WTC11 (cell line): ENCODE measurements at regions not wholly inside any gene's neighbourhood (a gene's known extent, or its start where the extent isn't known, plus 50 kb on each side); places are given as distances from the start of the nearest gene placed in this dataset.

Source experiments
- ATAC-seq: fragments of 200-7000 bp; cut with Tn5 transposase; 2 replicates; pipeline ENCODE4 v1.10.0; 2021; ENCODE audit warnings: mild to moderate bottlenecking, moderate library complexity
- CTCF ChIA-PET: fragments of 300-600 bp; sonication (Branson Sonifier 250); formaldehyde crosslinking; loops from one replicate; lab custom pipeline; 2021; ENCODE audit warnings: antibody characterized with exemption; lab: Charles Lee
- POLR2A ChIA-PET: fragments of 350-600 bp; sonication (Branson Sonifier 250); formaldehyde crosslinking; loops from one replicate; lab custom pipeline; 2021; ENCODE audit warnings: antibody characterized with exemption; lab: Charles Lee
- DNase-seq: peaks from one replicate; pipeline ENCODE4 v3.0.0; 2021; ENCODE audit warnings: low spot score
- H3K27ac Mint-ChIP-seq: 2 replicates; pipeline ENCODE4 v1.8.0; 2021; ENCODE audit warnings: mixed read lengths
- H3K27me3 Mint-ChIP-seq: 2 replicates; pipeline ENCODE4 v1.8.0; 2021; ENCODE audit warnings: low read depth, mild to moderate bottlenecking, moderate library complexity, mixed read lengths
- H3K36me3 Mint-ChIP-seq: 2 replicates; pipeline ENCODE4 v1.8.0; 2021; ENCODE audit warnings: mixed read lengths
- H3K4me1 Mint-ChIP-seq: 2 replicates; pipeline ENCODE4 v1.8.0; 2022; ENCODE audit warnings: mixed read lengths
- H3K4me3 Mint-ChIP-seq: 2 replicates; pipeline ENCODE4 v1.8.0; 2021; ENCODE audit warnings: mild to moderate bottlenecking, moderate library complexity, mixed read lengths
- H3K9me3 Mint-ChIP-seq: 2 replicates; pipeline ENCODE4 v1.8.0; 2021; ENCODE audit warnings: mixed read lengths
- CTCF ChIP-seq: fragments of 200-600 bp; IDR thresholded peaks from 2 replicates; pipeline ENCODE4 v1.8.0; 2022; ENCODE audit warnings: antibody characterized with exemption
- ESRRA ChIP-seq: sonication (generic); formaldehyde crosslinking; IDR thresholded peaks from 2 replicates; pipeline ENCODE4 v1.8.1; 2022; ENCODE audit warnings: mild to moderate bottlenecking, missing genetic modification reagents, borderline replicate concordance
- GTF2I ChIP-seq: fragments of 250-450 bp; sonication (Bioruptor Pico); conservative IDR thresholded peaks from 2 replicates; pipeline ENCODE4 v1.4.0; 2021; ENCODE audit warnings: mild to moderate bottlenecking
- NFATC4 ChIP-seq: fragments of 250-450 bp; sonication (Bioruptor Pico); IDR thresholded peaks from 2 replicates; pipeline ENCODE4 v1.9.0; 2021; ENCODE audit warnings: mild to moderate bottlenecking
- NR1H2 ChIP-seq: sonication (generic); formaldehyde crosslinking; IDR thresholded peaks from 2 replicates; pipeline ENCODE4 v1.9.0; 2021; ENCODE audit warnings: mild to moderate bottlenecking, moderate library complexity, missing genetic modification reagents
- RORB ChIP-seq: fragments of 250-450 bp; sonication (Bioruptor Pico); IDR thresholded peaks from 2 replicates; pipeline ENCODE4 v1.9.0; 2021; ENCODE audit warnings: mild to moderate bottlenecking
- SP1 ChIP-seq: sonication (generic); formaldehyde crosslinking; conservative IDR thresholded peaks from 2 replicates; pipeline ENCODE4 v1.8.1; 2022; ENCODE audit warnings: missing genetic modification reagents
- TEAD1 ChIP-seq: sonication (generic); formaldehyde crosslinking; IDR thresholded peaks from 2 replicates; pipeline ENCODE4 v1.8.0; 2022; ENCODE audit warnings: mild to moderate bottlenecking, missing genetic modification reagents
- TEAD4 ChIP-seq: sonication (generic); formaldehyde crosslinking; IDR thresholded peaks from 2 replicates; pipeline ENCODE4 v1.8.0; 2022; ENCODE audit warnings: mild to moderate bottlenecking, missing genetic modification reagents
- ZBTB43 ChIP-seq: sonication (generic); formaldehyde crosslinking; IDR thresholded peaks from 2 replicates; pipeline ENCODE4 v1.8.1; 2023; ENCODE audit warnings: mild to moderate bottlenecking, missing genetic modification reagents
- ZNF263 ChIP-seq: sonication (generic); formaldehyde crosslinking; IDR thresholded peaks from 2 replicates; pipeline ENCODE4 v1.8.1; 2022; ENCODE audit warnings: low read depth, mild to moderate bottlenecking, moderate library complexity, missing genetic modification reagents
- TF ChIP-seq, protein P1 (sequence below): sonication (generic); formaldehyde crosslinking; IDR thresholded peaks from 2 replicates; pipeline ENCODE4 v1.8.1; 2023; ENCODE audit warnings: mild to moderate bottlenecking, missing genetic modification reagents, moderate library complexity
- TF ChIP-seq, protein P2 (sequence below): sonication (generic); formaldehyde crosslinking; IDR thresholded peaks from 2 replicates; pipeline ENCODE4 v1.8.0; 2022; ENCODE audit warnings: mild to moderate bottlenecking, missing genetic modification reagents

- DNase-seq (peak; percentile 68), ATAC-seq (peak; percentile 98)
- CTCF ChIA-PET = interaction anchor here (0.5 to 3.2 kb wide), 49 partner anchors 8 to 743 kb away, joined by 3 to 41 read pairs (median 4); partner anchors contain the start of gene ARL4A
- peaks cover 3% of the 10 kb centered on the region for H3K4me1 Mint-ChIP-seq
- H3K4me3 Mint-ChIP-seq = no peak overlapping the region
- H3K27me3 Mint-ChIP-seq = peaks cover 5% of the 10 kb centered on the region; the same call in 1 of the 2 replicates
- no peak overlapping the region for H3K27ac Mint-ChIP-seq
- peaks cover 36% of the 10 kb centered on the region for H3K9me3 Mint-ChIP-seq
- POLR2A ChIA-PET = no interaction called here
- TF ChIP-seq, protein P1, sequence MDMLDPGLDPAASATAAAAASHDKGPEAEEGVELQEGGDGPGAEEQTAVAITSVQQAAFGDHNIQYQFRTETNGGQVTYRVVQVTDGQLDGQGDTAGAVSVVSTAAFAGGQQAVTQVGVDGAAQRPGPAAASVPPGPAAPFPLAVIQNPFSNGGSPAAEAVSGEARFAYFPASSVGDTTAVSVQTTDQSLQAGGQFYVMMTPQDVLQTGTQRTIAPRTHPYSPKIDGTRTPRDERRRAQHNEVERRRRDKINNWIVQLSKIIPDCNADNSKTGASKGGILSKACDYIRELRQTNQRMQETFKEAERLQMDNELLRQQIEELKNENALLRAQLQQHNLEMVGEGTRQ (CRISPR knock-in tag) = peak; percentile 37; the same call in 1 of the 2 replicates
- no peak for TF ChIP-seq ZBTB43 (CRISPR knock-in tag)
- TF ChIP-seq NFATC4 (CRISPR knock-in tag) = no peak
- peak; percentile 75 for TF ChIP-seq CTCF
- H3K36me3 Mint-ChIP-seq = peaks cover 25% of the 10 kb centered on the region
Measured at GRCh38 chr7:12518920-12519681, 51.4 kb upstream of the SCIN start.

GRCh38 chr7:12519682-12520009, 50.9 kb upstream of the SCIN start:
- H3K36me3 Mint-ChIP-seq = peaks cover 22% of the 10 kb centered on the region
- CTCF ChIA-PET = interaction anchor here (0.6 to 3.2 kb wide), 44 partner anchors 9 to 742 kb away, joined by 3 to 41 read pairs (median 4); partner anchors contain the start of gene ARL4A
- H3K4me3 Mint-ChIP-seq = no peak overlapping the region
- H3K27ac Mint-ChIP-seq = no peak overlapping the region
- TF ChIP-seq GTF2I (CRISPR knock-in tag) (no peak), TEAD1 (CRISPR knock-in tag) (no peak), SP1 (CRISPR knock-in tag) (no peak), RORB (CRISPR knock-in tag) (no peak), ESRRA (CRISPR knock-in tag) (no peak), NR1H2 (no peak), ZNF263 (CRISPR knock-in tag) (no peak), TEAD4 (CRISPR knock-in tag) (no peak)
- TF ChIP-seq, protein P2, sequence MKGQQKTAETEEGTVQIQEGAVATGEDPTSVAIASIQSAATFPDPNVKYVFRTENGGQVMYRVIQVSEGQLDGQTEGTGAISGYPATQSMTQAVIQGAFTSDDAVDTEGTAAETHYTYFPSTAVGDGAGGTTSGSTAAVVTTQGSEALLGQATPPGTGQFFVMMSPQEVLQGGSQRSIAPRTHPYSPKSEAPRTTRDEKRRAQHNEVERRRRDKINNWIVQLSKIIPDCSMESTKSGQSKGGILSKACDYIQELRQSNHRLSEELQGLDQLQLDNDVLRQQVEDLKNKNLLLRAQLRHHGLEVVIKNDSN (CRISPR knock-in tag) = no peak
- TF ChIP-seq, protein P1 (CRISPR knock-in tag) = no peak
- no peak for DNase-seq
- peaks cover 2% of the 10 kb centered on the region; the same call in 1 of the 2 replicates for H3K27me3 Mint-ChIP-seq
- H3K4me1 Mint-ChIP-seq = peaks cover 3% of the 10 kb centered on the region
- ATAC-seq = peak; percentile 26
- POLR2A ChIA-PET = no interaction called here
- H3K9me3 Mint-ChIP-seq = peaks cover 30% of the 10 kb centered on the region
